Central memory CD4-positive, alpha-beta T cell (primary cell): ENCODE measurements at regions not wholly inside any gene's neighbourhood (a gene's known extent, or its start where the extent isn't known, plus 50 kb on each side); places are given as distances from the start of the nearest gene placed in this dataset.

ENCODE experiments used
- DNase-seq: peaks from one replicate; pipeline ENCODE4 v3.0.0; 2022

DNA sequence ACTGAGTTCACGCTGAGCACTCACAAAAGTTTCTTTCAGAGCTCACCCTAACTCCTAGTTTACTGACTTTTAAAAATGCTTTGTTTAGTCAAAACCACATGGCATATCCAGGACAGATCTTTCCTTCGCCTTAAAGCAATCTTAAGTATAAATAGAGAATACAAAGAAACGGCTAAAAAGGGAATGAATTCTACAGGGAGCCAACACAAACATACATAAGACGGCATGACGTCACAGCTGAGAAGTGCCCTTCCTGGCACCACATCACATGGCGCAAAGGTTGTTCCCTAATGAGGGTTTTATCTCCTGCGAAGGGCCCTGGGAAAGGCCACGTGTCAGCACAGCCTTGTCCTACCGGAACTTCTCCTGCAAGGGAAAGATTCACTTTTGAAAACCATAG, 141.3 kb downstream of the IRX1 start:
- no peak for DNase-seq

DNA sequence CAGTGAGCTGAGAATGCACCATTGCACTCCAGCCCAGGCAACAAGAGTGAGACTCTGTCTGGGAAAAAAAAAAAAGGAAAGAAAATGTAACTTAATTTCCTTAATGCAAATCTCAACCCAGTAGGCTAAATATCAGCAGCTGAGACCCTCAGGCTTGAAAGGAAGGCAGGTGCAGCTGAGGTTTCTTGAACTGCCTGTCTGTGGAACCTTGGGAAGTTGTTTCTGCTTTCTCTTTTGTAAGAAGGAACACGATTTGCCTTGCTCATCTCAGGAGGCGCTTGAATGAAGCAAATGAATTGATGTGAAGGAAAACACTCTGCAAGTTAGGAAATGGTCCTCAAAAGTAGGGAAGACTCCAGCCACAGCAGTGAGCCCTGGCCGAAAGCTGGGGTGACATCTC, 143.3 kb downstream of the IRX1 start:
- DNase-seq = no peak

DNA sequence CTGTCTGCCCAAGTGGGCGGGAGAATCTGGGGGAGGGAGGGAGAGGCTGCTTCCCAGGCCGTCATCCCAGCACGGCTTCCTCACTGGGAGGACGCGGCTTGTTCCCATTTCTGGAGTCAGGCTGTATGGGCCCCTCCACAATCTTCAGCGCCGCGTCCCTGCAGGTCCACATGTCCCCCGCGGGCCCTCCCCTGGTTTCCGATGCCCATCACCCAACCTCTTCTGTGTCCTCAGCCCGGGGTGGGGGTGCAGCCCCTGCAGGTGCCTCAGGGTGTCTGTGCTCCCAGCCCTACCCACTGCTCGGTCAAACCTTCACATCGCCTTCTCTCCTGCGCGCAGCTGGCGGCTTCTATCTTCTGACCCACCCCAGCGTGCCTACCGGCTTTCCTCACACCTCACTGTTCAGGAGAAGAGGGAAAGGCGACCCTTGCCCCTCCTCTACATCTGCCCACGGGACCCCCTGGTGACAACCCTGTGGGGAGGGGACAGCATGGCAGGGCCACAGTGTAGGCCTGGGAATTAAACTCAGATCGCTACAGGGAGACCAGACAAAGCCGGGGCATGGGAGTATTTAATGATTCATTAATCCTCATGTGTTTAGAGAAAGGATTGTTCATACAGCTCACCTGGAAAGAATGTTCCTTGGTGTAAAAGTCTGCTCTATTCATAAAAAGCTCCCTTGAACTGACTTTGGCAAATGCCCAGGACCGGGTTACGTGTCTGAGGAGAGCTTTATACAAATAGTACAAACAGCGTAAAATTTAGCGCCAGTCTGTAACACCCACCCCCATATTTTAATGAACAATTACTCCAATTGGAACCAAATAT, 145.1 kb downstream of the IRX1 start:
- DNase-seq = no peak

DNA sequence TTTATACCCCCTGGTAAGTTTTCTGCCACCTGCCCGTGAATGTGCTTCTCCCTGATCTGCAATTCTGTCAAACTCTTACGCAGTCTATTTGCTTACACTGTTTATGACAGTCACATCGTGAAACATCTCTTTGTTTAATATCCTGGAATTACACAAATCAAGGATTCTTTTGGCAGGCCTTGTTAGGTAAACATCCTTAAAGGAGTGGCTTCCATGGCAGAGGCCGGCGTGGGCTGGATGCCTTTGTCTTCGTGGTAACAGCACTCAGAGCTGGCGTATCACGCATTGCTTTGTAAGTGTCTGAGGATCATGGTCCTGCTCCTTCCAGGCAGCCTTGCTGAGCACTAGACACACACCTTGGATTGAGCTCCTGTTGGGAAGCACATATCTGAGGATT, 145.7 kb downstream of the IRX1 start:
- DNase-seq = no peak

DNA sequence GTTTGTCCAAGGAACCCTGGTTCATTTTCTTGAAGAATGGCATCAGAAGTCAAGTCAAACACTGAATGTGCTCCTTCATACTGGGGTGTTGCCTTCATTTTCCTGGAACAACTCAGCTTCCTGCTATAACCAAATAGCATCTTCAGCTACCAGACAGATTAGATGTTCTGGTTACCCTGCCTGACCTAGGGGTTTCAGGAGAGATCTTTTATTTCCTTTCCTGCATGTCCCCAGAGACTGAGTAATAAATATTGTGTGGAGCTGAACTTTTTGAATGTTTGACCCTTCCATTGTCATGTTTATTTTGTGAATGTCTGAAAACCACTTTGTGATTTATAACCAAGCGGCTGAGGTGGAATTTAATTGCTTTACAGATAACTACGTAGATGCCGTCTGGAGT, 147.1 kb downstream of the IRX1 start:
- DNase-seq = no peak

DNA sequence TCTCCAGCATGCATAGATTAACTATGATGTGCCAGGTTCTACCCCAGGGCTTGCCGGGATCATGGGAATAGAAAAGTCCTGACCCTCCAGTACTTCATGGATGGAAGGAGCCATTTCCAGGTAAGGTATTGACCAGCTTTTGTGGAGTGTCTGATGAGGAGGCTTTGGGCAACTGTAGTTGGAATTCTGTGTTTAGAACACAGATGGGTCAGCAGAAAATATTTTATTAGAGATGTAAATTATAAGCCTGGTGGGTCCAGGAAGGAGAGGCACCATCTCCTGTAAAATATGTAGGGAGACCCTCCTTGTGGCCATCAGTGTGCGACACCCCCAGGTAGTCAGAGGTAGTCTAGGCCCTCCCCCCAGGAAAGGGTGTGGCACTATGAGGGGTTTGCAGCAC, 156.2 kb downstream of the IRX1 start:
- DNase-seq = no peak

DNA sequence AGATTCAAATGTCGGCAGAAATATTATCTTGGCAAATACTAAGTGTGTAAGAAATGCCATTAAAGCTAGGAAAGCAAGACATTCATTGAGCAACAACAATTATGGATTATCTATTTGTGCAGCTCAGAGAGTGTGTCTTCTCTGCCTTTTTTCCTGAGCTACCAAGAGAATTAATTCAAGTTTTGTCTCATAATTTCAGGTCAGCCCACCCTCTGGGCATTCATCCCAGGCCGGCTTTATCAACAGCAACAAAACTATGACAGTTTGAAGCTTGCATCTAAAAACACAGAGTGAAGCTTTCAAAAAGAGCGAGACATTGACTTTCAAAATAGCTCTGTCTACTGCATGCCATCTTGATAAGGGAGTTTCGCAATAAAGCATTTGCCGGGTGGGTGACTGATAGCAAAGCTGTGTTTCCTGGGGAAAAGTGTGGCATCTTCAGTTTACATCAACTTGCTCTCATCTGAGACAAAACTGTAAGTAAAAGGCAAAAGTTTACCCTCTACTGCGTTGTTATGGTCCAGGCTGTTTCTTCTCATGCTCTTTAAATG, 182.4 kb downstream of the IRX1 start:
- no peak for DNase-seq

DNA sequence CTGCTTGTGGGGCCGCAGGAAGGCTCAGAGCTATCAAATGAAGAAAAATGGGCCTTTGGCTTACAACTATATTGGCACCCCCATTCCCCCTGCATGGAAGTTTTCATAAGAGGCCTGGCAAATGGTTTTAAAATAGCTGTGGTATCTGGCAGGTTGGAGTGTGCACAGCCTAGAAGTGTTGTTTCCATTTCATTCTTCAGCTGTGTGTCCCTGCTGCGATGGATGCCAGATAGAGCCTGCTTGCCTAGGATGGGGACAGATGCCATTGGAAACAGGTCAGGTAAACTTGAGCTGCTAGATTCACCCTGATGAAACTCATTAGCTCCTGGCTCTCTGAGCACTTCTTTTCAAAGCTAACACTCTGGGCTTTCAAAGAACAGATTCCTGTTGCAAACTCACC, 183.3 kb downstream of the IRX1 start:
- DNase-seq = no peak

DNA sequence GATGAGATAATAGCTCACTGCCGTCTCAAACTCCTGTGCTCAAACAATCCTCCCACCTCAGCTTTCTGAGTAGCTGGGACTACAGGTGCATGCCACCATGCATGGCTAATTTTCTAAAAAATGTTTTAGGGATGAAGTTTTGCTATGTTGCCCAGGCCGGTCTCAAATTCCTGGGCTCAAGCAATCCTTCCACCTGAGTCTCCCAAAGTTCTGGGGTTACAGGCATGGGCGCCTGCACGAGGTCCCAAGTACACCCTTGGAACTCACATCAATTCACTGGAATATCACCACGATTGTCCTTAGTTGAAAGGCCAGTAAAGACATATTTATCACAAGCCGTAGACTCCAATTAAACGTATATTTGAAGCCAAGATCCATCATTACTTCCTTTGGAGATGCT, 184.6 kb downstream of the IRX1 start:
- DNase-seq = no peak

DNA sequence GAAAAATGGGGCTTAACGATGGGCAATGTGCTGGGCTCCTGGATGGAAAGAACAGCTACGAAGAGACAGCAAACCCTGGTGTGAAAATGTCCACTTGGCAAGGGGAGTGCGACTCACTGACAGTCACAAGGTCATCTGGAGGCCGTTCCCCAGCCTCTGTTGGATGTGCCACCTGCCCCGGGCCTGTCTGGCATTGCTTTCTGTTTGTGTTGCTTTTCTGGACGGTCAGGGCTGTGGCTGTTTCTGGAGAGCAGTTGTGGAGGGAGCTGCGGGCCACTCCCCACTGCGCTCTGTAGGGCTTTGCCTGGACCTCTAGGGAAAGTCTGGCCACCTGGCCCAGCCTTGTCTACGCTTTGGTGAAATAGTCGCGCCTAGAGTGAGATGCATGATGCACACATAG, 185.3 kb downstream of the IRX1 start:
- no peak for DNase-seq

DNA sequence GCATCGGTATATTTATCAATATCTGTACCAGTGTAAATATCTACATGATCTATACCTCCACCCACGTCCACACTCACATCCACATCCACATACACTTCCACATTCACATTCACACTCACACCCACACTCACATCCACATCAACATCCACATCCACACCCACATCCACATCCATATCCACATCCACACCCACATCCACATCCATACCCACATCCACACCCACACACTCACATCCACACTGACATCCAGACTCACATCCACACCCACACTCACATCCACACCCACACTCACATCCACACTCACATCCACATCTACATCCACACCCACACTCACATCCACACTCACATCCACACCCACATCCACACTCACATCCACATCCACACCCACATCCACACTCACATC, 189.2 kb downstream of the IRX1 start:
- no peak for DNase-seq

DNA sequence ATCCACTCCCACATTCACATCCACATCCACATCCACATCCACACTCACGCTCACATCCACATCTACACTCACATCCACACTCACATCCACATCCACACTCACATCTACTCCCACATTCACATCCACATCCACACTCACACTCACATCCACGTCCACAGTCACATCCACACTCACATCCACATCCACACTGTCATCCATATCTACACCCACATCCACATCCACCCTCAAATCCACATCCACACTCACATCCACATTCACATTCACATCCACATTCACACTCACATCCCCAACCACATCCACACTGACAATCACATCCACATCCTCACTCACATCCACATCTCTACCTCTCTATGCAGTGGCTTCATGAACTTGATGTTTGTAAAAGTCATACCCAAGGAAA, 190.5 kb downstream of the IRX1 start:
- DNase-seq = no peak

DNA sequence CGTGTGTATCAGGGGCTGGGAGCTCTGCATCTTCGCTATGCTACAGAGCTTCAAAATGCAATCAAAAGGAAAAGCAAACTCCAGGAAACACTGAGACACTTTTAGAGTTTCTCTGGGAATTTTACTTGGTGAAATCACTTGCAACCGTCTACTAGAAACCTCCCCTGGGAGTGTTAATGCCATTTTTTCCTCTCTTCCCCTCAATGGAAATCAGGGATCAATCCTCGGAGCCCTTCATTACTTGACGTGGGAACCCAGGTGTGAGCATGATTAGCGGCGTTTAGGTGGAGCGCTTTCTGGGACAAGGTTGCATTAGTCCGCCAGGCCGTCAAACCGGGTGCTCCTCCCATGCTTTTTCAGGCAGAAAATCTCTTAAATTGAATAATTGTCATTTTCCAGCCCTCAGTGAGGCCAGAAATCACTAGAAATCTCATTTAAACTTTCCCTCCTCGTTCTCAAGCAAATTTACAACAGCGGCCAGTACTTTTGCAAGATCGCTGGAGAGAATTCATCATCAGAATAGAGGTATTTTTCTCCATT, 191.3 kb downstream of the IRX1 start:
- DNase-seq = no peak

DNA sequence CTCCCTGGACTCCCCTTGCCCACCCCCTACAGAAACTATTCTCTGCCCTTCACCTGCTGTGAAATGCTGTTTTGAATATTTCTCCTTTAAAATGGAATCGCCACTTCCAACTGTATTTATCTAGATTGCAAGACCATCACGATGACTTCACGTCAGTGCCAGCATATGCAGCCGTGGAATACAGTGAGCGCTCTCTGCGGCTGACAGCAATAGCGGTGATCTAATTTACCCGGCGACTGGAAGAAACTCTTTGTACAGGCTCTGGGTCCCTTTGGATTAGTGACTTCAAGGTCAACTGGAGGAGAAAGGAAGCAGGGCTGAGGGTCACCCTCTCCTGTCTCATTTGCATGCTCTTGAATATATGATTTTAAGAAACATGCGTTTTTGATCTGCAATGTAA, 192.0 kb downstream of the IRX1 start:
- DNase-seq = no peak

DNA sequence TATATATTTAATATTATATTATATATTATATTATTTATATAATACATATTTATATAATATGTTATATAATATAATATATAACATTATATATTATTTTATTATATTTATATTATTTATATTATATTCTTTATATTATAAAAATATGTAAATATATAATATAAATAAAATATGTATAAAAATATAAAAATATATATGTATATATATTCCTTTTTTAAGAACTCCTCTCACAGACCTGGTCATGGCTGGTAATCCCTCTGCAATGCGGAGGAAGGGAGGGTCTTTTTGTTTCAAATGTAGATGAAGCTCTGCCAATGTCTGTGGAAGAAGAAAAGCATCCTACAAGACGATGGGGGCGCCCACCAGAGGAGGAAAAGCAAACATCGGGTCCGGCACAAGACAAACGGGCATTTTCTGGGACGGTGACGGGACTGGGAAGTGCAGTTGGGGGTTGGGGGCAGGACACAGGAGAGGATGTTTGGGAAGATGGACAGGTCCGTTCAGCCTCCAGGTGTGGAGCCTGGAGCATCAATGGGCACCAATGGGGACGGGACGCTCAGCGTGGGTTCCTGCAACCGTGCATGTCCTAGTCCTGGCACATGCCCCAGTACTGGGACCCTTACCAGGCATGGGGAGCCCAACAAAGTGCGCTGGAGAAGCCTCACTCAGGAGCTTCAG, 194.0 kb downstream of the IRX1 start:
- no peak for DNase-seq

DNA sequence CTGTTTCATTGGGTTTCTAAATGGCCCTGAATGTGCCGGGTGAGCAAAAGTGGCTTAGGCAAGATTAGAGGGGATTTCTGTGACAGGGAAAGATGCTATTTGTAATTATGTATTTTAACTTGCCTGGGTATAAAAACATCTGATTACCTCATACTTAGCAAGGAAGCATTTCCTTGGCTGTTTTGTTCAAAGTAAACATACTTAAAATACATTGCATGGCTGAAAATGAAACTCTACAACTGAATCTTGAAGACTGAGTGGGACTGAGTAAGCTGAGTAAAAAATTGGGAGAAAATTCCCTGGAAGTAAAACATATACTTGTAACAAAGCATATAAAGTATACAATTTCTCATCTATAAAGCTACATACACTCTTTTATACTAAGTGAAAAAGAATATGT, 197.5 kb downstream of the IRX1 start:
- DNase-seq = no peak

DNA sequence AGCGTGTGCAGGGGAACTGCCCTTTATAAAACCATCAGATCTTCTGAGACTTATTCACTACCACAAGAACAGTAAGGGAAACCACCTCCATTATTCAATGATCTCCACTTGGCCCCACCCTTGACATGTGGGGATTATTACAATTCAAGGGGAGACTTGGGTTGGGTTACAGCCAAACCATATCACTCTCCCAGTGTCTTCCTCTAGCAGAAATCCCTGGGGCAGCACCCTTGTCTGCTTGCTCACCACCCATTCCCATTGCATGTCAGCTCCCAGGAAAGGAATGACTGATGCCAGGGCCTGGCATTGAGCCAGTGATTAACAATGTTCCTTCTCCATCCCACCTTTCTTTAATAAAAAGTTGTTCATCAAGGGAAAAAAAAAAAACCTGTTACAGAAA, 199.0 kb downstream of the IRX1 start:
- no peak for DNase-seq

DNA sequence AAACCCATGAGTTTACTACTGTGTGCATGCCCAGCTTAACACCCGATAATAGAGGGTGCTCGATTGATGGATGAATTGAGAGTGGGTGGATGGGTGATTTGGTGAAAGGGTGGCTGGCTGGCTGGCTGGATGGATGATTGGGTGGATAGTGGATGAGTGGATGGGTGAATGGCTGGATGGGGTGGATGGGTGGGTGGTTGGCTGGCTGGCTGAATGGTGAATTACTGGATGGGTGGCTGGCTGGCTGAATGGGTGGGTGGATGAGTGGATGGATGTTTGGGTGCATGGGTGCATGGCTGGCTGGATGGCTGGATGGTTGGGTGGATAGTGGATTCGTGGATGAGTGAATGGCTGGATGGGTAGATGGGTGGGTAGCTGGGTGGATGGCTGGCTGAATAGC, 201.1 kb downstream of the IRX1 start:
- no peak for DNase-seq

DNA sequence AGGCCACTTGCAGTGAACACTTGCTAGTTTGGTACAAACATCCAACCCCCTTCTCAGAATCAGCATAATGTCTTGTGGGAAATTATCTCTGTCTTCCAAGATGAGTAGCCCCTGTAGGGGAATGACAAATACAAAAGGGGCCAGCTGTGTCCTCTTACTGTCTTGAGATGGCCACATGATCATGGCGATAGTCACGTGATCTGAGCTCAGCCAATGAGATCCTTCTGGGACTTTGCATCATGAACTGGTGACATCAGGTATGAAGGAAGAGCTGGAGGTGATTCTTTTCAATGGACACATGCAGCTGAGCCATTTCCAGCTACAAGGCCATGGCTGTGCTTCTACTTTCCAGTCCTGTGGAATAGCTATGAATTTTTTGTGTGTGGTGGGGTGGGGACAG, 206.3 kb downstream of the IRX1 start:
- no peak for DNase-seq

DNA sequence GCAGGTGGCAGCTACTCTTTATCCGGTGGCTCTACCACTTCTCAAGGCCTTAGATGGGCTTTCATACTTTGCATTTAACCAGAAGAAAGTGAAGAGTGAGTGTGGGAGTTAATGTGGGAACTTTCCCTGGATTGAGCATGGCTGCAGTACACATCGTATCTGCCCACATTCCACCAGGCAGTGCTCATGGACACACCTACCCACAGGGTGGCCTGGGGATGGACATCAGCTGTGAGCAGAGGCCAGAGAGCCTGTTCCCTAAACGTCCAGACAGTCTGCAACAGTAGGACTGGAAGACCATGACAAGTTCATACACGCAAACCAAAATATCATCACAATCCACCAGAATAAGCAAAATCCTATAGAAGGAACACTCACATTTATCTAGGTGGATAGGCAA, 213.8 kb downstream of the IRX1 start:
- DNase-seq = no peak

DNA sequence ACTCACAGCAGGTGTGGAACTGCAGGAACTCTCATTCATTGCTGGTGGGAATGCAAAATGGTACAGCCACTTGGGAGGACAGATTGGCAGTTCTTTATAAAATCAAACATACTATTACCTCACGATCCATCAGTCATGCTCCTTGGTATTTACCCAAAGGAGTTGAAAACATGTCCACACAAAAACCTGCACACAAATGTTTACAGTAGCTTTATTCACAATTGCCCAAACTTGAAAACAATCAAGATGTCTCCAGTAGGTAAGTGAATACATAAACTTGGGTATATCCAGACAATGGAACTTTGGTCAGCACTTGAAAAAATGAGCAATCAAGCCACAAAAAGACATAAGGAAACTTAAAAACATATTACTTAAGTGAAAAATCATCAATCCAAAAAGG, 215.5 kb downstream of the IRX1 start:
- no peak for DNase-seq

DNA sequence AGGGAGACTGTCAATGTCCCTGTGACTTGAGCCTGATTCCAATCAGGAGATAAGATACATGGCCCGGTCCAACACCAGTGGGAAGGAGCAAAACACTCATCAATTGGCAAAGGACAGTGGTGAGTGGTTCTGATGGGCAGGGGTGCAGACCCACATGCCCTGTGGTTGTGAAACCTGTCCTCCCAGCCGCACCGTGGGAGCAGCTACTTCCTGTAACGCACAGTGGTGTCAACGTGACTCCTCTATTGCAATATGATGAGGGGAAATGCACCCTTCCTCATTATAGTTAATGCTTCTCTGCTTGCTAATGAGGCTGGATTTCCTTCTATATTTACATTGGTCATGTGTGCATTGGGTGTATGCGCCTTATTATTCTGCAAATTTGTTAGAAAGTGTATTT, 223.0 kb downstream of the IRX1 start:
- DNase-seq = no peak

DNA sequence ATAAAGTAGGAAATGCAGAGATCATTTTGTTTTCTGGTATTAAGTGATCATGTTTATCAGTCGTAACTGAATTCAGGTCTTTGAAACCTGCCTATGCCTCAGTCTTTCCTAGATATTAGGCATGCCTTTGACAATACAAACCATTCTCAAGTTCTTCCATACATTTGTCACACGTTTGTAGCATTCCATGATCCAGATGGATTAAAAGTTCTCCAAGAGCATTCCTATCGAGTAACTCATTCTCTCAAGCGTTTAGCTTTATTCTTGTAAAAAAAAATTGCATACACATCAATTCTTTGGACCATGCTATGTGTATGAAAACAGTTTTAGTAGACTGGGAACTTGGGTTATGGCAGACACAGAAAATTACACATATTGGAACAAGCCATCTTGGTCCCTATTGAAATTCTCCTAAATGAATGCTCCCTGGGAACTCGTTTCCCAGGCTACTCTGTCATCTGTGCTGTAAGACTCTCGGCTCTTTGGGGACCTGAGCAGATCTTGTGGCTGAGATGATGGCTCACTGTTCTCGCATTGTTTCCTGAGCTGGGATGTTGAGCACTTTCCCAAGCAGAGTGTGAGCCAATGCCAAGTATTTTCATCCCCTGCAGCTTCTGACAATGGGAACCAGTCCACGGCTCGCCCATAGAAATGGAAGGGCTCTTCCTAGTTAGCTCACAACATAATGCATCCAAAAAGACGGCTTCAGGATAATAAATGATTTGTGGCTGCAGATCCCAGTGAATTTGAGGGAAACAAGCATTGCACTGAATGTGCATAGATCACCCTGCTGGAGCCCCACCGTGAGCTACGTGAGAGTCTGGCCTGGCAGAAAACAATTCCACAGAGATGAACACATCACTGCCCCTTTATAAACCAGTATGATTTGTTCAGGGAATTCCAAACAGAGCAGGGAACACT, 230.2 kb downstream of the IRX1 start:
- DNase-seq = no peak
